Astrocyte (in vitro differentiated cells and primary cell): ENCODE measurements at regions not wholly inside any gene's neighbourhood (a gene's known extent, or its start where the extent isn't known, plus 50 kb on each side); places are given as distances from the start of the nearest gene placed in this dataset.

ENCODE experiments used
- DNase-seq: peaks from one replicate; pipeline ENCODE4 v3.0.0-alpha.2; 2010; ENCODE audit warnings: low read depth
- FAIRE-seq: peaks from 2 replicates; lab custom pipeline; 2011; peaks lifted over from hg19 to GRCh38; lab: Jason Lieb, UNC
- H2AFZ ChIP-seq: 2 replicates; pipeline ENCODE4 v1.6.0; 2012; ENCODE audit warnings: low read depth, low read length, inconsistent platforms
- H3K27ac ChIP-seq: 2 replicates; pipeline ENCODE4 v1.5.1; 2011; ENCODE audit warnings: low read depth, low read length, inconsistent platforms
- H3K27me3 ChIP-seq: 2 replicates; pipeline ENCODE4 v1.6.0; 2011; ENCODE audit warnings: low read length, inconsistent platforms; ENCODE audit not compliant: insufficient read depth
- H3K36me3 ChIP-seq: 2 replicates; pipeline ENCODE4 v1.5.1; 2011; ENCODE audit warnings: low read length, inconsistent platforms; ENCODE audit not compliant: insufficient read depth
- H3K4me1 ChIP-seq: 2 replicates; pipeline ENCODE4 v1.5.1; 2011; ENCODE audit warnings: low read length, inconsistent platforms; ENCODE audit not compliant: insufficient read depth
- H3K4me2 ChIP-seq: 2 replicates; pipeline ENCODE4 v1.6.0; 2012; ENCODE audit warnings: low read length, inconsistent platforms
- H3K4me3 ChIP-seq: 2 replicates; pipeline ENCODE4 v1.5.1; 2011; ENCODE audit warnings: low read depth, mild to moderate bottlenecking, low read length, inconsistent platforms; ENCODE audit not compliant: insufficient read depth
- H3K79me2 ChIP-seq: 2 replicates; pipeline ENCODE4 v1.6.0; 2012; ENCODE audit warnings: mild to moderate bottlenecking, low read length, inconsistent platforms; ENCODE audit not compliant: insufficient read depth
- H3K9ac ChIP-seq: 2 replicates; pipeline ENCODE4 v1.6.0; 2012; ENCODE audit warnings: mild to moderate bottlenecking, low read length, inconsistent platforms
- H3K9me3 ChIP-seq: 2 replicates; pipeline ENCODE4 v1.5.1; 2012; ENCODE audit warnings: low read depth, mild to moderate bottlenecking, low read length, inconsistent platforms; ENCODE audit not compliant: insufficient read depth
- H4K20me1 ChIP-seq: 2 replicates; pipeline ENCODE4 v1.6.0; 2012; ENCODE audit warnings: low read length, inconsistent platforms; ENCODE audit not compliant: insufficient read depth
- H3K27ac Mint-ChIP-seq: one replicate; pipeline ENCODE4 v1.8.0; 2021; ENCODE audit warnings: mild to moderate bottlenecking, mixed read lengths; ENCODE audit not compliant: unreplicated experiment
- H3K27me3 Mint-ChIP-seq: one replicate; pipeline ENCODE4 v1.8.0; 2021; ENCODE audit warnings: low read depth, mixed read lengths; ENCODE audit not compliant: unreplicated experiment
- H3K36me3 Mint-ChIP-seq: one replicate; pipeline ENCODE4 v1.8.0; 2021; ENCODE audit warnings: low read depth, mixed read lengths; ENCODE audit not compliant: unreplicated experiment
- H3K4me1 Mint-ChIP-seq: one replicate; pipeline ENCODE4 v1.8.0; 2021; ENCODE audit warnings: low read depth, mixed read lengths; ENCODE audit not compliant: unreplicated experiment
- H3K4me3 Mint-ChIP-seq: one replicate; pipeline ENCODE4 v1.8.0; 2021; ENCODE audit warnings: mild to moderate bottlenecking, moderate library complexity, mixed read lengths; ENCODE audit not compliant: unreplicated experiment
- H3K9me3 Mint-ChIP-seq: one replicate; pipeline ENCODE4 v1.8.0; 2021; ENCODE audit warnings: mild to moderate bottlenecking, mixed read lengths; ENCODE audit not compliant: unreplicated experiment
- CTCF ChIP-seq: IDR thresholded peaks from 2 replicates; pipeline ENCODE4 v1.5.1; 2011; ENCODE audit warnings: low read depth, mild to moderate bottlenecking, inconsistent platforms, low read length, moderate library complexity; ENCODE audit not compliant: insufficient read depth
- EZH2 ChIP-seq: IDR thresholded peaks from 2 replicates; pipeline ENCODE4 v1.6.1; 2012; ENCODE audit warnings: mild to moderate bottlenecking, low read length, inconsistent platforms; ENCODE audit not compliant: insufficient read depth

DNA sequence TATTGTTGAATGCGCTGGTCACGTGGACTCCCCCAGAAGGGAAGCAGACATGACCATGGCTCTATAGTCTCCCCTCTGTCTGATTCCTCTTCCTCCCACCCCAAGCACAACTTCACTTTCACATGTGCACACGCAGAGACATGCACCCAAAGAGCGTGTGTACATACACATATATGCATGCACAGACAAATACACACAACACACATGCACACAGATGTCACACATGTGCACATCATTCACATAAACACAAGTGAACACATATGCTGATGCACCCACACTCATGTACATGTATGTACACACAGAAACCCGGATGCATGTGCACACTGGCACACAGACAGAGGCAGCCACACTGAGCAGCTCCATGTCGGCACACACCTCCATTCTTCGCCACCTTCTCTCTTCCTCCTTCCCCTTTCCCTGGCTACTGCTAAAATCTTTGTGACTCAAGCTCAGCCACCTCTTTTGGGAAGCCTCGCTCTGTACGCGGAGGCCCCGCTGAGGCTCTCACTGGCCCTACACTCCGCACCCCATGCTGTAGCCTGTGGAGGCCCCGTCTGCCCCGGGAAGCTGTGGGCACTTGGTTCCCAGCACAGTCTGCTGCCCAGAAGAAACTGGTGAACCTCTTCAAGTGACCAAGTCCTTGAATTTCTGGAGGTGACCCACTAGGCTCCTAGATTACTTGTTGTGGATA lies 101.6 kb upstream of the TEX51 start:
- Mint-ChIP-seq H3K27me3 (peaks cover 31% of the 10 kb centered on the region), H3K27ac (no peak overlapping the region), H3K4me1 (peaks cover 2% of the 10 kb centered on the region), H3K9me3 (peaks cover 2% of the 10 kb centered on the region), H3K36me3 (no peaks in the 10 kb centered on the region), H3K4me3 (no peak overlapping the region)
- Histone ChIP-seq H3K27ac (no peak overlapping the region), H3K9me3 (no peaks in the 10 kb centered on the region), H3K4me3 (no peak overlapping the region), H3K36me3 (no peaks in the 10 kb centered on the region), H4K20me1 (no peaks in the 10 kb centered on the region), H3K4me1 (no peaks in the 10 kb centered on the region), H3K4me2 (no peak overlapping the region), H3K79me2 (no peaks in the 10 kb centered on the region), H3K9ac (no peak overlapping the region), H3K27me3 (no peaks in the 10 kb centered on the region), H2AFZ (no peak overlapping the region)
- DNase-seq (no peak), FAIRE-seq (no peak)
- no peak for TF ChIP-seq CTCF
- TF ChIP-seq EZH2, result no peak

DNA sequence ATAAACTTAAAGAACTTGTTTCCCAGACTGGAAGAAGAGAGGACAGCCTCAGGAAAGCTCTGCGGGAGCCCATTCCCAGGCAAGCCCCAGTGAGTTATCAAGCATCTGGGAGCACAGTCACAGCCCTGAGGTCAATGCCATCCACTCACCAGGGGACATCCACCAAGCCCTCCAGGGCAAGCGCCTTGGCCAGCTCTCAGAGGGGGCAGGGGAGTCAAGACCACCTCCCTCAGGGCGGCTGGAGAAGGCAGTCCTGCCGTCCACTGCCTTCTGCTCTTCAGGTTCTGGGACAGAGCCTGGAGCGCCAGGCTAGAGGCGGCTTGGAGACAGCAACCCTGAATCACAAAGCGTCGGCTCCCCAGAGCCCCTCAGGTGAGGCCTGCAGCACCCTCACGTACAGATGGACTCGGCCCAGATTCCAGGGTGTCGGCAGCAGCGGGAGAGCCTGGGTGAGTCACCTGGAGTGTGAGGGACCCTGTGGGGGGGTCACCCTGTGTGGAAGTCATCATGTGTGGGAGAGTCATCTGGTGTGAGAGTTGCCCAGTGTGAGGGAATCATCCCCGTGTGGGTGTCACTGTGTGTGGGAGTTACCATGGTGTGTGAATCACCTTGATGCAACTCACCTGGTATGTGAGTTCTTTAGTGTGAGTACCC lies 100.9 kb upstream of the TEX51 start:
- Histone ChIP-seq H3K27ac (no peak overlapping the region), H2AFZ (no peak overlapping the region), H3K9ac (no peak overlapping the region), H3K4me1 (no peaks in the 10 kb centered on the region), H3K27me3 (no peaks in the 10 kb centered on the region), H3K4me2 (no peak overlapping the region), H3K79me2 (no peaks in the 10 kb centered on the region), H4K20me1 (no peaks in the 10 kb centered on the region), H3K36me3 (no peaks in the 10 kb centered on the region), H3K4me3 (no peak overlapping the region), H3K9me3 (no peaks in the 10 kb centered on the region)
- Mint-ChIP-seq H3K9me3 (peaks cover 2% of the 10 kb centered on the region), H3K4me3 (no peak overlapping the region), H3K27ac (peak overlapping the region; percentile 23), H3K27me3 (peaks cover 28% of the 10 kb centered on the region), H3K36me3 (no peaks in the 10 kb centered on the region), H3K4me1 (peaks cover 2% of the 10 kb centered on the region)
- TF ChIP-seq EZH2 (no peak), CTCF (no peak)
- FAIRE-seq, result no peak
- DNase-seq, result no peak
